Activated CD8-positive, alpha-beta memory T cell treated with anti-CD3 and anti-CD28 coated beads for 4 hours (primary cell): ENCODE measurements at regions not wholly inside any gene's neighbourhood (a gene's known extent, or its start where the extent isn't known, plus 50 kb on each side); places are given as distances from the start of the nearest gene placed in this dataset.
"Not testable (repeated sequence)": the region's sequence is repeated elsewhere in the genome, so short reads cannot be mapped to it uniquely, and the experiment has no call there.

Experiments used
- DNase-seq, 2 donors: peaks; one replicate each; pipeline ENCODE4 v3.0.0-alpha.2; 2020; ENCODE audit warnings: low read depth in 2 of 2

DNA sequence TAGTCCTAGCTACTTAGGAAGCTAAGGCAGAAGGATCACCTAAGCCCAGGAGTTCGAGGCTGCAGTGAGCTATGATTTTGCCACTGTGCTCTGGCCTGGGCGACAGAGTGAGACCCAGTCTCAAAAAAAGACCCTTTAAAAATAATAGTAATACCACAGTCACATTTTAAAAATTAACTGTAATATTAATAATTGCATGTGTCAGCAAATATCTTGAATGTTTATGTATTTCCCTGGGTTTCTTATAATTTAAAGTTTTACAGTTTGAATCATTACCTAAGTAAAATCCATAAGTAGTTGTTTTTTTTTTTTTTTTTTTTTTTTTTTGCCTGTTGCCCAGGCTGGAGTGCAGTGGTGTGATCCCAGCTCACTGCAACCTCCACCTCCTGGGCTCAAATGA is 69.2 kb downstream of the LYZL2 start:
- DNase-seq: no peak

- DNase-seq: no peak
Observed at GRCh38 chr10:30559180-30559579, 70.4 kb downstream of the LYZL2 start.

DNA sequence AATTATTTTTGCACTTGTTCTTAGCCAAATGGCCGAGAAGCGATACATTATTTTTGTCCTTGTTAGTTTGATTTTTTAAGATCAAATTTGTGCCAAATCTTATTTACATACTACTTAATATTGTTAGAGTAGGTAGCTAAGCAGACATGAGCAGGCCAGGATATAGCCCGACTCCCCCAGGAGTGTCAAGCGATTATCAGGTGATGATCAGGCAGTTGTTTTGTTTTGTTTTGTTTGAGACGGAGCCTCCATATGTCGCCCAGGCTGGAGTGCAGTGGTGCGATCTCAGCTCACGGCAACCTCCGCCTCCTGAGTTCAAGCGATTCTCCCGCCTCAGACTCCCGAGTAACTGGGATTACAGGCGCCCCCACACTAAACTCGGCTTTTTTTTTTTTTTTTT is 71.1 kb downstream of the LYZL2 start:
- DNase-seq: no peak

- DNase-seq: no peak
Observed at GRCh38 chr10:30557884-30558283, 71.7 kb downstream of the LYZL2 start.

DNA sequence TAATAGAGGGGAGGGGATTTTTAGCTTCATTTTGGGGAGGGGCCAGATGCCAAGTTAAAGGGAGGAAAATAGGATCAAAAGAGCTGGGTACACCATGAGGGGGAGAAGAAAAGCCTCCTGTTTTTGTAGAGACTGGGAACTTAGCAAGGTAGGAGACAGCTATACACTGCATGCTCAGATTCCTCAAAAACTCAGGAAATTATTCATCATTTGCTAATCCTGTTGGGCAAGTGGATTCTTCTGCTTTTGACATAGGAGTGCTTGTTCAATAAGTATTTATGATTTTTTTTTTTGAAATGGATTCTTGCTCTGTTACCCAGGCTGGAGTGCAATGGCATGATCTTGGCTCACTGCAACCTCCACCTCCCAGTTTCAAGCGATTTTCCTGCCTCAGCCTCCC is 73.4 kb downstream of the LYZL2 start:
- no peak for DNase-seq

- DNase-seq: no peak
Observed at GRCh38 chr10:30555465-30555864, 74.1 kb downstream of the LYZL2 start.

GRCh38 chr10:30554440-30554825 is 75.1 kb downstream of the LYZL2 start:
- DNase-seq: no peak

DNA sequence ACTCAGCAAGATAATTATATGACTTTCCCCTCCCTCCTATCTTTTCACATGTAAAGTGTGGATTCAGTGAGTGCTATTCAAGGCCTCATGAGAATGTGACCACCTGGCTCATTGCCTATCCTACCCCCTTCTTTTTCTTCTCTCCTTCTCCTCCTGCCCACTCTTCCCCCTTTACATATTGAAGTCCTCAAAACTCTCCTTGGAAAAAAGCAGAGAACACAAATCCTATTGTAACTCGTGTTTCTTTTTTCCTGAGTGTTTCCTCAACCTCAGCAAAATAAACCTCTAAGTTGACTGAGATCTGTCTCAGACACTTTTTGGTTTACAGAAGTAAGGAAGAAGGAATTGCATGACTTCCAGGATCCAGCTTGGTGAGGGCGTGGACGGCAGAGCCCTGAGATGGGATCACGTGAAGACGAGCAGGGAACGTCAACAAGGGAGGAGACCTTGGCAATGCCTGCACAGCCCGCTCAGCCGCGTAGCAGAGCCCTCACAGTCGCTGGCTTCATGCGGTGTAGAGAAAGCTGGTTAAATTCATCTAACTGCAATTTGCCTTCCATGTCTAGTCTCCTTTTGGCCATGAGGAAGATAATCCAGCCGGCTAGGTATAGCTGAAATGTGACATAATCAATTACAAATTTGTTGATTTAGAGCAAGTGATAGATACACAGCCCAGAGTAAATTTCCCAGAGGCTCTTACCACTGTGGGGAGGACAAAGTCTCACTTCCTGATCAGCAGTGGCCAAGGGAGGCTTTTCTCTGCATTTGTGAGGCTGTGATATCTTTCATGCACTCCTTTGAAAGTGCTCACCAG is 75.7 kb downstream of the LYZL2 start:
- DNase-seq: no peak

DNA sequence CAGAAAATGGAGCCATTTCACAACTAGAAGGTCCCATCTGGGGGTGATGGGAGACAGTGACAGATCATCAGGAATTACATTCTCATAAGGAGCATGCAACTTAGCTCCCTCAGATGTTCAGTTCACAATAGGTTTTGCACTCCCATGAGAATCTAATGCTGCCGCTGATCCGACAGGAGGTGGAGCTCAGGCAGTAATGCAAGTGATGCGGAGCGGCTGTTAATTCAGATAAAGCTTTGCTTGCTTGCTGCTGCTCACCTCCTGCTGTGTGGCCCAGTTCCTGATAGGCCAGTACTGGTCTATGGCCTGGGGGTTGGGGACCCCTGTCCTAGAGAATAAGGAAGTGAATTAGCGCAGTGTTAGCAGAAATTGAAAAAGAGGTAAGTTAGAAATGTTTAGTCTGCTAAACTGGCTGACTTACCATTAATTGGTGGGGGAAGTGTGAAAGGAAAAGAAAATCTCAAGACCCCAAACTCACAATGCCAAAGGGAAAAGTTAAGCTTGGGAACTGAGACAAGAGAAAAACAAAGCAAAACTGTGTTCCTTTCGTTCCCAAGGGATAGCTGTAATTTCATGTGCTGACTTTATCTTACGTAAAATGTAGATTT is 76.4 kb downstream of the LYZL2 start:
- no peak for DNase-seq

DNA sequence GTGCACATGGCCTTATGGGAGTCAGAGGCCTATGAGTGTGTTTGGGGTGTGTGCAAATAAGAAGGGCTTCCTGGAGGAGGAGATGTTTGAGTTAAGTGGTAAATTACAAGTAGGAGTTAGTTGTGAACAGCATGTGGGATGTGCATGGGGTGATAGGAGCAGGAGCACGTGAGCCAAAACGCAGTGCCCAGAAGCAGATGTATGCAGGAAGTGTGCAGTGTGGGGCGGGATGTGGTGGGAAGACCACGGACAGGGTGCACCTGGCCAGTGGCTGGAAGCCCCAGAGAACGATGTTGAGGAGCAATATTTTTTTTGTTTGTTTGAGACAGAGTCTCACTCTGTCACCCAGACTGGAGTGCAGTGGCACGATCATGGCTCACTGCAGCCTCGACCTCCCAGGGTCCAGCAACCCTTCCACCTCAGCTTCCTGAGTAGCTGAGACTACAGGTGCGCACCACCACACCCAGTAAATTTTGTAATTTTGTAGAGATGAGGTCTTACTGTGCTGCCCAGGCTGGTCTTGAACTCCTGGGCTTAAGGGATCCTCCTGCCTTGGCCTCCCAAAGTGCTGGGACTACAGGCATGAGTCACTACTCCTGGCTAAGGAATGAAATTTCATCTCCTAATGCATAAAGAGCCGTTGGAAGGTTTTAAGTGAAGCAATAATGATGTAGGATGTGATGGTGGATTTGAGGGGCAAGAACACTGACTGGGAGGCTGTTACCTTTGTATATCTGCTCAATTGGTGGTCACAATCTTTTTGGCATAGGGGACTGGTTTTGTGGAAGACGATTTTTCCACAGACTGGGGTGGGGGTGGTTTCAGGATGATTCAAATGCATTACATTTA is 78.4 kb downstream of the LYZL2 start:
- no peak for DNase-seq

DNA sequence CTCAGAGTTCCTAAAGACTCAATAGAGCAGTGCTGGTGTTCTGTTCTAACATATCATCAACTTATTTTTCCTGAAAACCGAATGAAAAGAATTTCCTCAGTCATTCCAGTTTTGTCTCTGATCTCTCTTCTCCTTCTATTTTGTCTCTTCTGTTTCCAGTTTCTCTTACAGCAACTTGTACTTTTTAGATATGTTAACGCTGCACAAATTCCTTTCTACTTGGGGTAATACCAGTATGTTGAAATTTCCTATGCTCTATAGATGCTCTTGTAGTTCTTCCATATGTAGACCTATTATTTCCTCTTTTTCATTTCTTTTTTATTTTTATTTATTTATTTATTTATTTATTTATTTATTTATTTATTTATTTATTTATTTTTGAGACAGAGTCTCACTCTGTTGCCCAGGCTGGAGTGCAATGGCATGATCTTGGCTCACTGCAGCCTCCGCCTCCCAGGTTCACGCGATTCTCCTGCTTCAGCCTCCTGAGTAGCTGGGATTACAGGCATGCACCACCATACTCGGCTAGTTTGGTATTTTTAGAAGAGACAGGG is 80.3 kb downstream of the LYZL2 start:
- not testable (repeated sequence) for DNase-seq

- DNase-seq: no peak
Observed at GRCh38 chr10:30546511-30546910, 83.0 kb downstream of the LYZL2 start.

DNA sequence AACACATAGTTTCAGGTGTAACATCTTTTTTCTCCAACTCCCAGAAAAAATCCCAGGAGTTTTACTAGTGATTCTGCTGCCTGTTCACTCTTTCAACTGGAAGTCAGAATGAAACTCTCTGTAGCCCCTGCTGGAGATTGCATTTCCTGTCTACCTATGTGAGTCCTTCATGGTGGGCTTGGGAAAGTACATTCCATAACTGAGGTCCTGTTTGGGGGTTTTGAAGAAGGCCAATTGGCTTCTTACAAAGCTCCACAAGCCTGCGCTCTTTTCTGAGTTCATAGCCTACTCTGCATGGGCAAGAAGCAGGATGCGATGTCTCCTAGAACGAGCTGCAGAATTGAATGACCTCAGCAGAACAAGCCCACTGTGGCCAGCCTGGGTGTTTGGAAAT is 86.7 kb downstream of the LYZL2 start:
- DNase-seq: no peak

DNA sequence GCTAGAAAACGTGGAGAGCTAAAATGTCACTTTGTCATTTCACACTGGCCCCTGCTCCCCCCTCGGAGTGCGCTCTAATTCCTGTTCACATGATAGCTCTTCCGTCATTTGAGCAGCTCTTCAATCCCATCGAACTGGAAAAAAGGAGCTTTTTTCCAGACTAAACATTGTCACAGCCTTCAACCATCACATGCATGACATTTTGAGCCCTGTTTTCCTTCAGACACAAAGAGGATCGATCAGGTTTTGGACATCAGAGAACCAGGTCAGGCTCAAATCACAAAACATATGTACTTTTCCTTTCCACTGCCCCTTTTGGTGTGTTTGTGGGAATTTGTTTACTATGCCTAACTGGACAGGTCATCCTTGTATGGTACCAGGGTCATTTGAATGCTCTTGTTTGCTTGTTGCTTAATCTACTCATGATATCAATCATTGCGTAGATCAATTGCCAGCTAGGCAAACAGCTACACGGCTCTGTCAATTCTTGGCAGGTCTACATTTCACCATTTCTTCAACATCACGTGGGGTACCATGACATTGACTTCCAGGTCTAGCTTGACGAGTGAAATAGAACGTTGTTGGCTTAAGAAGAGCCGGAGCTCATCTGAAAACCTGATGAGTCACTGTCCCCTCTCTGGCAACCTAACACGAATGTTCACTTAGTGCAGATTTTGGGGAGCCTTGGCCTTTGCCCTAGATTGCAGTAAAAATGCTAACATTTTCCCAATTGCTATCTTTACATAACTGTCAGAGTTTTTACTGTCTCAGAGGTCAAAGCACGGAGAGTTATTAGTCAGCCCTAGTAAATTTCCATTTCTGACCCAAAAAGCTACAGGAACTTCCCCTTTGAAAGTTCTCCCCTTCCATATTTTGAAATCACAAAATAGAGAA is 87.3 kb downstream of the LYZL2 start:
- no peak for DNase-seq

DNA sequence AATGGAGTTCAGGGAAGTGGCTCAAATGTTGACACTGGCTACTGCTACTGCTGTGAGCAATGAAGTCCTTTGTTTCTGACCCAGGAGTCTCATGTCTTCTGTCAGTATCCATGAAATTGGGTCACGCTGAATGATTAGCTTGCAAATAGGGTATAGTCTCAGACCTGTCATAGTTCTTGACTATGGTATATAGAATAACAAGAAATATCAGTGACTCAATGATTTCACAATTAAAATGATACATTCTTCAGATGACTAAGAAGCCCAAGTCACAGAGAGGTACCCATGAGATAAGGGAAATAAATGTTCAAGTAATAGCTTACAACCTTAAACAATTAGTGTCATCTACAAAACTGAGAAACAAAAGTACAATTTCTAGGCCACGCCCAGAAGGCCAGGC is 89.3 kb downstream of the LYZL2 start:
- no peak for DNase-seq

DNA sequence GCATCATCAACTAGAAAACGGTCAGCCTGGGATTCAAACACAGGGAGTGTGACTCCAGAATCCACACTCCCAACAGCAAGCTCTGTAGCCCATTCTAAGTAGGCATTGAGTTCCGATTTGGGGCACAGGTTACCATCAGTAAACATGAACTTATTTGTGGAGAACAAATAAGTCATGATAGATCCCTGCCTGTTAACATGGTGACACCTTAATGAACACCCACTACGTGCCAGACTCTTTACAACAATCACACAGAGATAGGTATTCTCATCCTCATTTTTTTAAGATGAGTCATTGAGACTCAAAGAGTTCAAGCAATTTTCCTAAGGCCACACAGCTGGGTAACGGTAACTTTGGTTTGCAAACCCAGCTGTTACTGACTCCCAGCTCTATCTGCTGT is 91.5 kb downstream of the LYZL2 start:
- no peak for DNase-seq

- DNase-seq: no peak
Observed at GRCh38 chr10:30537586-30537985, 92.0 kb downstream of the LYZL2 start.

DNA sequence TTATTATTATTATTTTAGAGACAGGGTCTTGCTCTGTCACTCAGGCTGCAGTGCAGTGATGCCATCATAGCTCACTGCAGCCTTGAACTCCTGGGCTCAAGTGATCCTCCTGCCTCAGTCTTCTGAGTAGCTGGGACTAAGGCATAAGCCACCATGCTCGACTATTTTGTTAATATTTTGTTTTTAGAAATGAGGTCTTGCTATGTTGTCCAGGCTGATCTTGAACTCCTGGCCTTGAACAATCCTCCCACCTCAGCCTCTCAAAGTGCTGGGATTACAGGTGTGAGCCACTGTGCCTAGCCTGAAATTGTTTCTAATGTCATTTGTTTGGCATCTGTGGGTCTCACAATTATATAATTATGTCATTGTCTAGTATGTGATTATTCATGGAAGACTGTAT is 92.4 kb downstream of the LYZL2 start:
- DNase-seq: not testable (repeated sequence)

DNA sequence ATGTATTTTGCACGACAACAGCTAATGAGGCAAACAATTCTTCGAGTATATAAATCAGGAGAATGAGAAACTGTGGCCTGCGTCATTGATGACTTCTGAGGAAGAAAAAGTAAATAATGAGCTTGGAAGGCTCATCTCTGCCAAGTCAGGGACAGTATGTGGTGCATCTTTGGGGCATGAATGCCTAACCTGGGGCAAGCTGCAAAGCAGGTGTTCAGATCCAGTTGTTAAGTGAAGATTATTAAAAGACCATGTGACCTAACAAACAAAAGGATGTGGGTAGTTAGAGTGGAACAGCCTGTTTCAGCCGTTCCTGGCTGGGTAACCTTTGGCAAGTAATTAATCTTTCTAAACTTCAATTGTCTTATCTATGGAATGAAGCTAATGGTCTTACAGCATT is 93.0 kb downstream of the LYZL2 start:
- no peak for DNase-seq

DNA sequence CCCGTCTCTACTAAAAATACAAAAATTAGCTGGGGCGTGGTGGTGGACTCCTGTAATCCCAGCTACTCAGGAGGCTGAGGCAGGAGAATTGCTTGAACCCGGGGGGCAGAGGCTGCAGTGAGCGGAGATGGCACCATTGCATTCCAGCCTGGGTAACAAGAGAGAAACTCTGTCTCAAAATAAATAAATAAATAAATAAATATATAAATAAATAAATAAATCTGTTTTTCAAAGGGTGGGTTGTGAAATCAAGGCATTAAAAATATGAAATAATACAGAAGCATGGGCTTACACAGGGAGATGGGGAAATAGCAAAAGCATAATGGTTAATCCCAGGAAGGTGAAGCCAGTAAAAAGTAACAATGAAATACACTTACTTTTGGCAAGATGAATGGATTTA is 93.9 kb downstream of the LYZL2 start:
- DNase-seq: no peak

GRCh38 chr10:30534465-30535144 is 94.9 kb downstream of the LYZL2 start:
- peak; percentile 36 to 57 for DNase-seq
